Mucosa of stomach (tissue), 1 donor: ENCODE measurements at regions not wholly inside any gene's neighbourhood (a gene's known extent, or its start where the extent isn't known, plus 50 kb on each side); places are given as distances from the start of the nearest gene placed in this dataset.

ENCODE experiments used
- H3K27me3 ChIP-seq: one replicate; pipeline ENCODE4 v1.7.0; 2013; ENCODE audit warnings: mild to moderate bottlenecking, low read length; ENCODE audit not compliant: control insufficient read depth, insufficient read depth
- H3K36me3 ChIP-seq: one replicate; pipeline ENCODE4 v1.7.0; 2013; ENCODE audit warnings: low read length; ENCODE audit not compliant: control insufficient read depth, insufficient read depth
- H3K4me1 ChIP-seq: one replicate; pipeline ENCODE4 v1.7.0; 2013; ENCODE audit warnings: mild to moderate bottlenecking, low read length; ENCODE audit not compliant: control insufficient read depth, insufficient read depth
- H3K4me3 ChIP-seq: one replicate; pipeline ENCODE4 v1.7.0; 2013; ENCODE audit warnings: low read length
- H3K9ac ChIP-seq: one replicate; pipeline ENCODE4 v1.7.0; 2013; ENCODE audit warnings: mild to moderate bottlenecking, low read length, moderate library complexity
- H3K9me3 ChIP-seq: one replicate; pipeline ENCODE4 v1.7.0; 2013; ENCODE audit warnings: mild to moderate bottlenecking, low read length, moderate library complexity; ENCODE audit not compliant: control insufficient read depth
- donor health status: Pancreatic carcinoma.

DNA sequence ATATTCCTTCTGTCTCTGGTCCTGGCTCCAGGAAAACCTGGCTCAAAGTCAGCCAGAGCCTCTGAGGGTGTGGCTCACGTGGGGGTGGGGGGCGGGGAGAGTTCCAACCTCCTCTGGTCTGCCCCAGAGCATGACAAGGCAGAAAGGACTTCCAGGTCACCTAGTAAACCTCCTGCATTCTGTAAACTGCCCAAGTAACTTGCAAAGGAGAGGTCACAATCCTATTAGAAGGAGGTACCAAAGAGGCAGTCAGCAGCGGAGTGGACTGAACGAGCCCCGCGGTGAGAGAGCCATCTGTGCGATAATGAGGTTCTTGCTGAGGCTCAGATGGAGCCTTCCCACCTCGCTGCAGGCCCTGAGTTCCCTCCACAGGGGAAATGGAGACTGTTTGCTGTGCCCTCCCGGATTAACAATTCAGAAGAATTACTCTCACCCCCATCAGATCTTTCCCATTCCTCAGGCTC is 58.9 kb upstream of the GATA6 start:
- no peaks in the 10 kb centered on the region for H3K9me3 ChIP-seq
- H3K27me3 ChIP-seq = no peaks in the 10 kb centered on the region
- no peak overlapping the region for H3K9ac ChIP-seq
- H3K36me3 ChIP-seq = no peaks in the 10 kb centered on the region
- H3K4me3 ChIP-seq = no peak overlapping the region
- peaks cover 74% of the 10 kb centered on the region for H3K4me1 ChIP-seq

DNA sequence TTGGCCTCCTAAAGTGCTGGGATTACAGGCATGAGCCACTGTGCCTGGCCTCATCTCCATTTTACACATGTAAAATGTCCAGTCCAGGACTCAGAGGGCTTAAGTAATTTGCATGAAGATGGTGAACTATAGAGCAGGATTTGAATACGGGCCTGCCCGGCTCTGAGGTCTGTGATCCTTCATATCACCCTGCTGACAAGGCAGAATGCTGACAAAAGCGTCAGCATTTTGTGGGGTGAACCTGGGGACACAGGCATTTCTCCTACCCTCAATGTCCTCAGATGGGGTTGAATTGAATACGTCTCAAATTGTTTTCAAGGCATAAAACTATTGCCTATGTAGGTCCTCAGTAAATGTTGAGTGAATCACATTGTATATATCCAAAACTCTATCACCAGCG is 57.2 kb upstream of the GATA6 start:
- Histone ChIP-seq H3K4me1 (peaks cover 60% of the 10 kb centered on the region), H3K4me3 (no peak overlapping the region), H3K27me3 (no peaks in the 10 kb centered on the region), H3K9ac (no peak overlapping the region), H3K36me3 (no peaks in the 10 kb centered on the region), H3K9me3 (no peaks in the 10 kb centered on the region)

DNA sequence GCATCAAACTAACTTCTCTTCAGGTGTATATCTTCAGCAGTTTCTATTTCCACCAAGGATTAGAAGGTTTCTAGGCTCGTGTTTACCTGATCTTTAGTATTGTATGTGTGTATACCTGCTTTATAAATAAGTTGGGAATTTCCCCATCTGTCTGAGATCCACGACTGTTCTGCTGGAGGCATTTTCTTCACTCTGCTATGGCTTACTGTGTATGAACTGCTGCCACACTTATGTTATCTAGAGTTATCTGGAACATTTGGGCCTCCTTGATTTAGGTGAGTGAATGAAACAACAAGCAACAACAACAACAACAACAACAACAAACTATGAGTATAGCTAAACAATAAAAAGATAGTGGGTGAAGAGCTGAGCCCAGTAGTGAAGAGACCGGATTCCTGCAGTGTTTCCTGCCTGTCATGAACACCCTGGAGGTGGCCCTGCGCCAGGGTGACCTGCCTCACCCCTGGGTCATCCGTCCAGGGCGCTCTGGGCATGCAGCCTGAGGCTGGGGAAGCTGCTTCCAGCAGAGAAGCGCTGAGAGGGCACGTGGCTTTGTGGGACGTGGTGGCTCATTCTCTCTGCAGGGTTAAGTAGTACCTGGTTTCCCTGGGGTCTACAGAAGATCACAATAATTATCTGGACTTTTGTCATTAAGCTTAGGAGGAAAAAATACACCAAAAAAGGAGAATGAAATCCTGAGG is 56.1 kb upstream of the GATA6 start:
- Histone ChIP-seq H3K4me3 (no peak overlapping the region), H3K9me3 (no peaks in the 10 kb centered on the region), H3K36me3 (no peaks in the 10 kb centered on the region), H3K4me1 (peaks cover 54% of the 10 kb centered on the region), H3K9ac (no peak overlapping the region), H3K27me3 (no peaks in the 10 kb centered on the region)

DNA sequence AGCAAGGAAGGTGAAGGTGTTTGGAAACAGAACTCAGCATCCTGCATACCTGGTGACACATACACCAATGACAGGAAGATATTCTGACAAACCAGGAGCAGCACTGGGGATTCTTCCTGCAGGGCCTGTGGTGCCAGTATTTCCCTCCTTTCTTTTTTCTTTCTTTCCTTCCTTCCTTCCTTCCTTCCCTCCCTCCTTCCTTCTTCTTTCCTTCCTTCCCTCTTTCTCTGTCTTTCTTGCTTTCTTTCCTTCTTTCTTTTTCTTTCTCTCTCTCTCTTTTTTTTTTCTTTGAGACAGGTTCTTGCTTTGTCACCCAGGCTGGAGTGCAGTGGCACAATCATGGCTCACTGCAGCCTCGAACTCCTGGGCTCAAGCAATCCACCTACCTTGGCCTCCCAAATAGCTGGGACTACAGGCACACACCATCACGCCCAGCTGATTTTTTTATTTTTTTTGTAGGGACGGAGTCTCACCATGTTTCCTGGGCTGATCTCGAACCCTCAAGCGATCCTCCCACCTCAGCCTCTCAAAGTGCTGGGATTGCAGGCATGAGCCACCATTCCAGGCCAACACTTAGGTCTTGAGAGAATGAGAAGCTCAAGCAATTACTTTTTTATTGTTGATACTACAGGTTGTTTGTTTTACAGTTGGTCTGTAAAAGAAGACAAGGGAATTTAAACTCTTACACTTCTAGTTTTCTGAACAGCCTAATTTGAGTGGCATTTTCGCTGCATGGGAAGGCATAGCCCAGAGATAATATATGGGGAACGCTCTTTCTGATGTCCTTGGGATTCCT is 54.7 kb upstream of the GATA6 start:
- no peaks in the 10 kb centered on the region for H3K36me3 ChIP-seq
- no peaks in the 10 kb centered on the region for H3K9me3 ChIP-seq
- no peak overlapping the region for H3K4me3 ChIP-seq
- H3K27me3 ChIP-seq = no peaks in the 10 kb centered on the region
- H3K9ac ChIP-seq = no peak overlapping the region
- H3K4me1 ChIP-seq = peaks cover 42% of the 10 kb centered on the region

DNA sequence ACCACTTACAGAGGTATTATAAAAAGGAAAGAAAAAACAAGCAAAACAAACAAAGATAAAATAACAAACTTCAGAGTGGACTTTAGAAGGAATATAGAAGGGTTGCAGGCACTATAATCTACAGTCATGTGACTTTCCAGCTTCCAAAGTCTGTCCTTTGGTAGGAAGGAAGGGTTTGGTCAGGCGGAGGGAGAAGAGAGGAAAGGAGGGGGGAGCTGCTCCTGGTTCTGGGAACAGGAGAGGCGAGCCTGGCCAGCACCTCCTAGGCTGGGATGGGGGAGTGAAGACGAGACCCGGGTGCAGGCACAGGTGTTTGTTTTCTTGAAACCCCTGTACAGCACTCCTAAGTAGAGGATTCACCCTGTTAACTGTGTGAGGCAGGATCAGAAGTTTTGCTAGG is 53.8 kb upstream of the GATA6 start:
- Histone ChIP-seq H3K9ac (no peak overlapping the region), H3K4me1 (peaks cover 33% of the 10 kb centered on the region), H3K36me3 (no peaks in the 10 kb centered on the region), H3K27me3 (no peaks in the 10 kb centered on the region), H3K9me3 (no peaks in the 10 kb centered on the region), H3K4me3 (no peak overlapping the region)
